Ectodermal cell (in vitro differentiated cells): ENCODE measurements at regions not wholly inside any gene's neighbourhood (a gene's known extent, or its start where the extent isn't known, plus 50 kb on each side); places are given as distances from the start of the nearest gene placed in this dataset.

Experiments used
- H3K27ac ChIP-seq: 2 replicates; pipeline ENCODE4 v1.7.0; 2013; ENCODE audit warnings: mild to moderate bottlenecking, low read depth, low read length; ENCODE audit not compliant: insufficient read depth, poor library complexity, severe bottlenecking
- H3K27me3 ChIP-seq: 2 replicates; pipeline ENCODE4 v1.7.0; 2013; ENCODE audit warnings: mild to moderate bottlenecking, low read length; ENCODE audit not compliant: insufficient read depth, control insufficient read depth, poor library complexity, severe bottlenecking
- H3K36me3 ChIP-seq: one replicate; pipeline ENCODE4 v1.7.0; 2013; ENCODE audit warnings: low read length; ENCODE audit not compliant: control insufficient read depth, insufficient read depth
- H3K4me1 ChIP-seq: one replicate; pipeline ENCODE4 v1.7.0; 2013; ENCODE audit warnings: low read length; ENCODE audit not compliant: control insufficient read depth, insufficient read depth
- H3K4me3 ChIP-seq: 2 replicates; pipeline ENCODE4 v1.7.0; 2013; ENCODE audit warnings: low read depth, low read length, control low read depth; ENCODE audit not compliant: insufficient read depth
- H3K9me3 ChIP-seq: 2 replicates; pipeline ENCODE4 v1.7.0; 2013; ENCODE audit warnings: mild to moderate bottlenecking, low read length, moderate library complexity; ENCODE audit not compliant: control insufficient read depth
- WGBS, 2 experiments: methylation state at CpG; one replicate each; pipeline ENCODE4 v1.1.7; 2013; ENCODE audit warnings: missing lambda C conversion rate in 2 of 2; 5-methylcytosine and 5-hydroxymethylcytosine counted together

GRCh38 chr2:152825834-152826233 is 107.4 kb downstream of the ARL6IP6 start:
- 87 to 89% methylated on average over 2 to 3 of the region's 3 CpGs for WGBS, 2 experiments
- Histone ChIP-seq H3K36me3 (no peaks in the 10 kb centered on the region), H3K27me3 (no peaks in the 10 kb centered on the region), H3K4me1 (no peaks in the 10 kb centered on the region), H3K9me3 (no peaks in the 10 kb centered on the region), H3K27ac (no peak overlapping the region), H3K4me3 (no peak overlapping the region)

GRCh38 chr2:152823905-152824304 is 105.5 kb downstream of the ARL6IP6 start:
- WGBS, 2 experiments, result 71 to 74% methylated on average over 3 of the region's 3 CpGs
- H3K4me3 ChIP-seq, result no peak overlapping the region
- H3K4me1 ChIP-seq, result no peaks in the 10 kb centered on the region
- H3K36me3 ChIP-seq, result no peaks in the 10 kb centered on the region
- no peaks in the 10 kb centered on the region for H3K9me3 ChIP-seq
- H3K27me3 ChIP-seq, result no peaks in the 10 kb centered on the region
- no peak overlapping the region for H3K27ac ChIP-seq

GRCh38 chr2:152822676-152823075 is 104.3 kb downstream of the ARL6IP6 start:
- no peak overlapping the region for H3K4me3 ChIP-seq
- 92 to 95% methylated on average over 5 of the region's 5 CpGs for WGBS, 2 experiments
- H3K4me1 ChIP-seq, result no peaks in the 10 kb centered on the region
- no peaks in the 10 kb centered on the region for H3K36me3 ChIP-seq
- no peaks in the 10 kb centered on the region for H3K27me3 ChIP-seq
- no peaks in the 10 kb centered on the region for H3K9me3 ChIP-seq
- no peak overlapping the region for H3K27ac ChIP-seq

GRCh38 chr2:152820048-152820447 is 101.6 kb downstream of the ARL6IP6 start:
- WGBS, 2 experiments, result 100% methylated on average over 1 of the region's 1 CpG; no CpG with 5 or more reads in 1 of the 2 experiments
- no peaks in the 10 kb centered on the region for H3K9me3 ChIP-seq
- H3K36me3 ChIP-seq, result no peaks in the 10 kb centered on the region
- H3K4me1 ChIP-seq, result no peaks in the 10 kb centered on the region
- H3K27ac ChIP-seq, result no peak overlapping the region
- no peak overlapping the region for H3K4me3 ChIP-seq
- H3K27me3 ChIP-seq, result no peaks in the 10 kb centered on the region

GRCh38 chr2:152815634-152816257 is 97.3 kb downstream of the ARL6IP6 start:
- Histone ChIP-seq H3K27me3 (no peaks in the 10 kb centered on the region), H3K27ac (no peak overlapping the region), H3K4me1 (no peaks in the 10 kb centered on the region), H3K9me3 (no peaks in the 10 kb centered on the region), H3K4me3 (no peak overlapping the region), H3K36me3 (no peaks in the 10 kb centered on the region)
- 87 to 90% methylated on average over 2 to 3 of the region's 3 CpGs for WGBS, 2 experiments

GRCh38 chr2:152814475-152815030 is 96.1 kb downstream of the ARL6IP6 start:
- 90 to 94% methylated on average over 5 of the region's 5 CpGs for WGBS, 2 experiments

GRCh38 chr2:152813351-152813750 is 94.9 kb downstream of the ARL6IP6 start:
- H3K4me3 ChIP-seq, result no peak overlapping the region
- no peaks in the 10 kb centered on the region for H3K27me3 ChIP-seq
- no peaks in the 10 kb centered on the region for H3K4me1 ChIP-seq
- H3K36me3 ChIP-seq, result no peaks in the 10 kb centered on the region
- H3K27ac ChIP-seq, result no peak overlapping the region
- no peaks in the 10 kb centered on the region for H3K9me3 ChIP-seq

More at GRCh38 chr2:152814475-152815030, 96.1 kb downstream of the ARL6IP6 start:
- H3K27me3 ChIP-seq, result no peaks in the 10 kb centered on the region
- no peaks in the 10 kb centered on the region for H3K36me3 ChIP-seq
- H3K27ac ChIP-seq, result no peak overlapping the region
- H3K9me3 ChIP-seq, result no peaks in the 10 kb centered on the region
- H3K4me3 ChIP-seq, result no peak overlapping the region
- no peaks in the 10 kb centered on the region for H3K4me1 ChIP-seq
